ENCODE measurements at regions not wholly inside any gene's neighbourhood (a gene's known extent, or its start where the extent isn't known, plus 50 kb on each side); places are given as distances from the start of the nearest gene placed in this dataset.

GRCh38 chr1:90840352-90840751 lies 123.2 kb upstream of the BARHL2 start:
- TF ChIP-seq POLR2A (IDR thresholded peaks at IDR 0.05) (no peak), CTCF (IDR thresholded peaks at IDR 0.05) (no peak)

Data from uterus (tissue), 2 donors.